Uterus (tissue), 2 donors: ENCODE measurements at regions not wholly inside any gene's neighbourhood (a gene's known extent, or its start where the extent isn't known, plus 50 kb on each side); places are given as distances from the start of the nearest gene placed in this dataset.

Experiments
- CTCF ChIP-seq, 4 experiments: fragments of 200-600 bp in 2 of 4; fragments of 450-650 bp in 2 of 4; sonication (generic) in 2 of 4; IDR thresholded peaks; one replicate each; pipeline ENCODE4 v1.5.1; 2016 to 2019; ENCODE audit warnings: antibody characterized with exemption in 4 of 4, mild to moderate bottlenecking in 2 of 4, moderate library complexity in 1 of 4
- POLR2A ChIP-seq, 2 donors: fragments of 450-650 bp; IDR thresholded peaks; one replicate each; pipeline ENCODE4 v1.6.1; 2016; ENCODE audit warnings: antibody characterized with exemption in 2 of 2, mild to moderate bottlenecking in 1 of 2, moderate library complexity in 1 of 2

- no peak for TF ChIP-seq CTCF (IDR thresholded peaks at IDR 0.05)
- no peak for TF ChIP-seq POLR2A (IDR thresholded peaks at IDR 0.05)
These were observed 850.6 kb upstream of the WWC1 start for GRCh38 chr5:167440846-167441245.
